ENCODE measurements at regions not wholly inside any gene's neighbourhood (a gene's known extent, or its start where the extent isn't known, plus 50 kb on each side); places are given as distances from the start of the nearest gene placed in this dataset.

GRCh38 chr2:80856227-80856626 lies 551.7 kb upstream of the LRRTM1 start:
- no peak for TF ChIP-seq CTCF (IDR thresholded peaks at IDR 0.05)
- no peak for TF ChIP-seq POLR2A (IDR thresholded peaks at IDR 0.05)
- TF ChIP-seq EP300 (IDR thresholded peaks at IDR 0.05): no peak

Data from ovary (tissue), 3 donors.